SH-SY5Y (cell line): ENCODE measurements at regions not wholly inside any gene's neighbourhood (a gene's known extent, or its start where the extent isn't known, plus 50 kb on each side); places are given as distances from the start of the nearest gene placed in this dataset.

ENCODE experiments used
- GATA2 ChIP-seq: IDR thresholded peaks from 2 replicates; pipeline ENCODE4 v1.6.1; 2011; ENCODE audit warnings: mild to moderate bottlenecking, low read depth, low read length
- GATA3 ChIP-seq: IDR thresholded peaks from 2 replicates; pipeline ENCODE4 v1.6.1; 2011; ENCODE audit warnings: low read depth, mild to moderate bottlenecking, low read length, moderate library complexity

DNA sequence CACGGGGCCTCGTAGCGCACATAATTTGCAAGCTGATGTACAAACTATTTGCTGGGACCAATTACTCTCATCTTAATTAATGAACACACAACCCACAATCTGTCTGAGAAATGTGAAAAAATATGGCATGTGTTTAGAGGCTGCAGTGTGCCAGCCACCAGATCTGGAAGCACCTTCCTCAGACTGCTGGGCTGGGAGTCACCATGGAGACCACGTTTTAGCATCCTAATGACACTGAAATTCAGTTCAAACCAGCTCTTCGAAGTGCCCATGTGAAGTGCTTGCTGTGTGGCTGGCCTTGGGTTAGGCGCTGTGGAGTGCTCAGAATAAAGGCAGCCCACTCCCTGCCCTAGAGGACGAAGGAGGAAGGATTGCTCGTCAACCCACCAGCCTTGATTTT, 482.4 kb downstream of the OMA1 start:
- TF ChIP-seq GATA3 (no peak), GATA2 (no peak)
